ENCODE measurements at regions not wholly inside any gene's neighbourhood (a gene's known extent, or its start where the extent isn't known, plus 50 kb on each side); places are given as distances from the start of the nearest gene placed in this dataset.

DNA sequence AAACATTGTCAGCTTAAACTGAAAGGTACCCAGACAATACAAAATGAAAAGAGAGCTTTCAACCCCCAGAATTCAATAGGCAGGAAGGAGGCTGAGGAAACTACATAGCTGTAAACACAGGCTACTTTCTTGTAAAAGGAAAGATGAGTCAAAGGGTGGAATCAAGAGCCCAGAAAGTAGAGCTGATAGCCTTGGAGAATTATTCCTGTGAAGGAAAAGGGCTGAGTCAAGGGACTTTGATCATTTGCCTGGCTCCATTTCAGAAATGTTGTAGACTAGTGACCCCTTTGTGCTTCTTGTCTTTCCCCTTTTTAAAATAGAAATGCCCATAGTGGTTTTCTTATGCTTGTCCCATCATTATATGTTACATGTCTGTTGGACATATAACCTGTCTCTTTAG lies 597.6 kb downstream of the ADGRL2 start:
- TF ChIP-seq POLR2A (IDR thresholded peaks at IDR 0.05; ENCODE audit: low read depth, low read length) (no peak), POLR2AphosphoS5 (IDR thresholded peaks at IDR 0.05; ENCODE audit: low read depth, low read length) (no peak), TAF1 (IDR thresholded peaks at IDR 0.05; ENCODE audit: borderline replicate concordance, low read depth, low read length) (no peak)
- DNase-seq (ENCODE audit: insufficient read length) (no peak), FAIRE-seq (no peak)

DNA sequence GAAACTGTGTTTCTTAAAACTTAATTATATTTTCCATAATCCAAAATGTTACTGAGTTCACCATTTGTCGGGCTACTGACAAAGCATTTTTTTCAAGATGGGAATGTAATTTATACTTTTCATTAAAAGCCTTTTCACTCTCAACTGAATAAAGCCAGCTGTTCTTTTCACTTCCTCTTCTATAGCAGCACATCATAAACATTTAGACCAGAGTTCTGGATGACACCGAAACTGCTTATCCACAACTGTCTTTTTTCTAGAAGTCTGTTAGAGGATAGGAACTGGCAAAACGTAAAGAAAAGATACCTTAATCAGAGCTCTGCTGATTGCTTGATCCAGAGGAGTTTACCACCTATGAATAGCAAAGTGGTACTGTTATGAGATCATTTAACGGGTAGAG lies 594.7 kb downstream of the ADGRL2 start:
- no peak for FAIRE-seq
- no peak for DNase-seq (ENCODE audit: insufficient read length)
- no peak for TF ChIP-seq POLR2AphosphoS5 (IDR thresholded peaks at IDR 0.05; ENCODE audit: low read depth, low read length)
- no peak for TF ChIP-seq POLR2A (IDR thresholded peaks at IDR 0.05; ENCODE audit: low read depth, low read length)
- no peak for TF ChIP-seq TAF1 (IDR thresholded peaks at IDR 0.05; ENCODE audit: borderline replicate concordance, low read depth, low read length)

DNA sequence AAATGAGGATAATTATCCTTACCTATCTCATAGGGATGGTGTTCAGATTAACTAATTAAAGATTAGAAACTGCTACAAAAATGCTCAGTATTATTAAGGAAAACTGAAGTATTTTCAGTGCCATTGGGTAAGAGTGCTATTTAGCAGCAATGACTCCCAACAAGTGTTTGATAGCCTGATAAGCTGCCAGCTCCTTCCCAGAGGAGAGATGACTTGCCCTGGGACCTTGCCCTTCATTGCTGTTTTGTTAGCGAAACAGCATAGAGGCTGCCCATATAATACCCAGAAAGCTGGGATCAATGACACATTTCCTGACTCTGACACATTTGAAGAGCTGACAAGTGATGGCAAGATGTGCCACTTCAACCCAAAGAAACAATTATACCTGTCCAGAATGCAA lies 592.2 kb downstream of the ADGRL2 start:
- DNase-seq (ENCODE audit: insufficient read length) (no peak), FAIRE-seq (no peak)
- TF ChIP-seq TAF1 (IDR thresholded peaks at IDR 0.05; ENCODE audit: borderline replicate concordance, low read depth, low read length), result no peak
- TF ChIP-seq POLR2A (IDR thresholded peaks at IDR 0.05; ENCODE audit: low read depth, low read length), result no peak
- no peak for TF ChIP-seq POLR2AphosphoS5 (IDR thresholded peaks at IDR 0.05; ENCODE audit: low read depth, low read length)

DNA sequence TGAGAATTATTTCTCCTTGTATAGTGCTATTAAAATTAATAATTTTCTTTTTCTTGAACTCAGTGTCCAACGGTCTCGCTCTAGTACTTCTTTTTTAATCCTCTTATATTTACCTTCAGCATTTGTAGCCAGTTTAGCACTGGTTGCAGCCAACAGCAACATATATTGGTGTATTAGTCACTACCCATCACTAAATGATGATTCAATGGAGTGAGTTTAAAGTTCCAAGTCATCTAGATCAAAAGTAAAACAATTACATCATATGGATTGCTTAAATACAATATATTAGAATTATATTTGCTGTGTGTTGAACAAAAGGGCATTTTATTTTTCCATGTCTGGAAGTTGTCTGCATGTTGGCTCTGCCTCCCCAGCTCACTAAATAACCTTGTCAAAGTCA lies 591.8 kb downstream of the ADGRL2 start:
- TF ChIP-seq TAF1 (IDR thresholded peaks at IDR 0.05; ENCODE audit: borderline replicate concordance, low read depth, low read length) (no peak), POLR2AphosphoS5 (IDR thresholded peaks at IDR 0.05; ENCODE audit: low read depth, low read length) (no peak), POLR2A (IDR thresholded peaks at IDR 0.05; ENCODE audit: low read depth, low read length) (no peak)
- FAIRE-seq (no peak), DNase-seq (ENCODE audit: insufficient read length) (no peak)

DNA sequence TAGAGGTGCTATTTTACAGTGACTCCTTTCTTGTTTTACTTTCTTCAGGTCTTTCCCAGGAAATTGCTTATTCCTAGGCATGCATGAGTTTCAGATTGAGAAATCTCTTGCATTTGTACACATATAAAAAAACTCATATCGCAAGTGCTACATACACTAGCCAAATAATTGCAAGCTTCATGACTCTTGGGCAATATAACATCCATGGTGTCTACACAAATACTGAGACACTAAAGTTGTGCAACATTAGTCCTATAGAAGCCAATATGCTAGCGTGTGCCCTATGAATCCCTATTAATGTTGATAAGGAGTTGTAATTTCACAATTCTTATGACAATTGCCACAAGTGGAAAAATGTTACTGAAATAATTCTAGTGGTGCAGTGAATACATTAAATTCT lies 591.0 kb downstream of the ADGRL2 start:
- DNase-seq (ENCODE audit: insufficient read length) (no peak), FAIRE-seq (no peak)
- TF ChIP-seq POLR2A (IDR thresholded peaks at IDR 0.05; ENCODE audit: low read depth, low read length), result no peak
- TF ChIP-seq TAF1 (IDR thresholded peaks at IDR 0.05; ENCODE audit: borderline replicate concordance, low read depth, low read length), result no peak
- TF ChIP-seq POLR2AphosphoS5 (IDR thresholded peaks at IDR 0.05; ENCODE audit: low read depth, low read length), result no peak

DNA sequence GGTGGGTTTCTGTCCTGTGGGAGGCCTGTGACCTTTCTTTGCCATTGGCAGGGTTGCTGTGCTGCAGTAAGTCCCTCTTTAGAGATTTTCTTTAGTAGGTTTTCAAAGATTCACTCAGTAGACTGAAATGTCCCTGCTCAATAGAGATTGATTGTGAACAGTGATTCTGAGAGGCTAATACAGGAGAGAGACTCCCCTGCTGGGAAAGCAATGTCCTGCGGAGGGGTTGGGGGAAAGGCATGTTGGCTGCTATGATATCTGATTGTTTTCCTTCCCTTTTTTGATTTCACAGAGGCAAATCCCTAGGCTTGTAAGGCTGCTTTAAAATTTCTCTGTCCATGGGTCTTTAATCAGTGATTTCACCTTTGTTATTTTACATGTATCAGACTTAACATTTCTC lies 589.9 kb downstream of the ADGRL2 start:
- FAIRE-seq (no peak), DNase-seq (ENCODE audit: insufficient read length) (no peak)
- TF ChIP-seq POLR2AphosphoS5 (IDR thresholded peaks at IDR 0.05; ENCODE audit: low read depth, low read length) (no peak), TAF1 (IDR thresholded peaks at IDR 0.05; ENCODE audit: borderline replicate concordance, low read depth, low read length) (no peak), POLR2A (IDR thresholded peaks at IDR 0.05; ENCODE audit: low read depth, low read length) (no peak)

DNA sequence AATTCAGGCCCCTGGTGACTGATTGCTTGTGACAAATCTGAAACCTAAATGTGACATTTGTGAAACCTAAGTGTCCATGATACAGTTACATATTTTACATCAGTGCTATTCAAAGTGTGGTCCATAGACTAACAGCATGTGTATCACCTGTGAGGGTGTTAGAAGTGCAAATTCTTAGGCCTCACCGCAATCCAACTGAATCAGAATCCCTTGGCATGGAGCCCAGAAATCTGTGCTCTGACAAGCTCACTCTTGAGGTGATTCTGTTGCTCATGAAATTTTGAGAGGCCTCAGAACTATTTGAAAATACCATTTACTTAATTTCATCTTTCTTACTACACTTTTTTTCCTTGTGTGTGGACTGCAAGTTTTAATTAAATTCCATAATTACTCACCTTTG lies 587.9 kb downstream of the ADGRL2 start:
- no peak for FAIRE-seq
- TF ChIP-seq POLR2A (IDR thresholded peaks at IDR 0.05; ENCODE audit: low read depth, low read length) (no peak), POLR2AphosphoS5 (IDR thresholded peaks at IDR 0.05; ENCODE audit: low read depth, low read length) (no peak), TAF1 (IDR thresholded peaks at IDR 0.05; ENCODE audit: borderline replicate concordance, low read depth, low read length) (no peak)
- DNase-seq (ENCODE audit: insufficient read length), result no peak

DNA sequence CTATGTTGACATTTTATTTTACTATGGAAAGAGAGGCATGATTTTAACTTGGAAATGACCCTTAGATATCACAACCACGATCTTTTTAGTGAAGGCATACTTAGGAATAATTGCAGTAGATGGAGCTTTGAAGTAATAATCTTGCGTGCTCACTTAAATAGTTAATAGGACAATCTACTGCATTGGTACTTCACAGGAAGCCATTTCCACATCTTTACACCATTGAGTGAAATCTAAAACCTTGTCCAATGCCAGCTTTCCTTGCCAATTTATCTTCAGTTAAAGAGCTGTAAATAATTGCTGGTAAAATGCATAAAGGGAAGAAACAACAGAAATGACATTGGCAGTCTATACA lies 586.3 kb downstream of the ADGRL2 start:
- DNase-seq (ENCODE audit: insufficient read length) (no peak), FAIRE-seq (no peak)
- TF ChIP-seq TAF1 (IDR thresholded peaks at IDR 0.05; ENCODE audit: borderline replicate concordance, low read depth, low read length) (no peak), POLR2A (IDR thresholded peaks at IDR 0.05; ENCODE audit: low read depth, low read length) (no peak)

DNA sequence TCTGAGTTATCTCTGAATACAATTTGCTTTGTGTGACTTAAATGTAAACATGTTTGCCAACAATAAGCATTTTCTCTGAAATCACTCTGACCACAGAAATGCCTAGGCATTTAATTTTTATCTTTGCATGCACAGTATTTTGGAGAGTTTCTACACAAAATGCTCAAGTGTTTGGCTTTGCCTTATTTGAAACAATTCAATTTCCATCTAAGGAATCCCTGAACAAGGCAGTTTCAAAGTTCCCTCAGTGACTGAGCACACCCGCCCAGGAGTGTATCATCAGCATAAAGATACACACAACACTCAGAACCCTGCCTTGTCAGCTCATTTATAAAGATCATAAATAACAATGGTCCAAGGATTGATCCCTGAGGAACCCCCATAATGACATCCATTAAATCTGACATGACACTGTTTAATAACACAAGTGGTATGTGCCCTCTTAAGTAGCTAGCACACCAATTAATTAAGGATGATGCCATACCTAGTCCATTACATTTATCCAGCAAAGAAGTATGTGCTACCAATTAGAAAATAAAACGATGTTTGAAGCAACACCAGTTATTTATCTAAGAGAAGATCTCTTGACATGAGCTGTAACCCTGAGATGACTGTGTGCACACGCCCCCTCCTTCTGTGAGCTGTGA lies 585.8 kb downstream of the ADGRL2 start:
- no peak for TF ChIP-seq POLR2AphosphoS5 (IDR thresholded peaks at IDR 0.05; ENCODE audit: low read depth, low read length)
- TF ChIP-seq TAF1 (IDR thresholded peaks at IDR 0.05; ENCODE audit: borderline replicate concordance, low read depth, low read length), result no peak
- TF ChIP-seq POLR2A (IDR thresholded peaks at IDR 0.05; ENCODE audit: low read depth, low read length), result no peak
- FAIRE-seq, result no peak
- no peak for DNase-seq (ENCODE audit: insufficient read length)

DNA sequence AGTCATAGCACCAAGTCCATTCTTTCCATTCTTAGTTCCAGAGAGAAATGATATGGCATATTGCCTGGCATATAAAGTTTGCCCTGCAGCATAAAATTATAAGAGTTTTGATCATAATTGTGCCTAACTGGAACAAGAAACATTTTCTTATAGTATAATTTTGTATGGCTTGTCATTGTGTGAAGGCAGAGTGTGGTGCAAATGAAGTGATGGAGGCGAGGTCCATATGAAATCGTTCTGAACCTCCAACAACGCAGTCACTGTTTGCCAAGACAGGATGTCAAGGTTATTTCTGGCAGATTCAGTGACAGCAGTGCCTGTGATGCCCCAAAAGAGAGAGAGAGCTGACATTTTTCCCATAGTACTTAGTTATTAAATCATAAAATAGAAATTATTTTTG lies 584.0 kb downstream of the ADGRL2 start:
- DNase-seq (ENCODE audit: insufficient read length) (no peak), FAIRE-seq (no peak)
- no peak for TF ChIP-seq POLR2AphosphoS5 (IDR thresholded peaks at IDR 0.05; ENCODE audit: low read depth, low read length)

DNA sequence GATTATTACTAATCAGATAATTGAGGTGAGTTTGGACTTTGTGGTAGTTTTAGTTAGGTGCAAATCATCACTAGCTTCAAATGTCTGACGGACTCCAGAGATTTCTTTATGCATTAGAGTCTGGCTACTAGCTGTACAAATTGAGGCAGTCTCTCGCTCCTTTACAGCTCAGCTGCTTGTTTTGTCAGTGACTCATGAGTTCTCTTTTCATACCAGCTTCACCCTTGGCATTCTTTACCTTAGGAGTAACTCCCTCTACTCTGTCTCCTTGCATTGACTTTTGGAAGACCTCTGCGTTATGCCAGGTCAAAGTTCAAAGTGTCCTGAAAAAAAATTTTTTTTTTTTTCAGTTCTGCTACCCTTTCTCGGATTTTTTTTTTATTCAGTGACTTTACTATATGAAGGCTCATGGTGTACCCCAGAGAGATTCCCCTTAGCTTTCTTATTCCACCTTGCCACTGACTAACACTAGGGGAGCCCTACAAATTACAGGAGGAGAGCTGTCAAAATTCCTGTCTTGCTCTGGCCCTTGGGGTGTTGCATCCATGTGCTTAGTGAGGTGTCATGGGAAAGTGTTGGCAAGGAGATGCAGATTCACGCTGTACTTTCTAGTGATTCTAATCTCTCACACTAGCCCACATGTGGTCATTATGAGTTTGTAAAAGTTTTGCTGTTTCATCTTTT lies 576.6 kb downstream of the ADGRL2 start:
- TF ChIP-seq TAF1 (IDR thresholded peaks at IDR 0.05; ENCODE audit: borderline replicate concordance, low read depth, low read length) (no peak), POLR2A (IDR thresholded peaks at IDR 0.05; ENCODE audit: low read depth, low read length) (no peak)
- DNase-seq (ENCODE audit: insufficient read length) (no peak), FAIRE-seq (no peak)

DNA sequence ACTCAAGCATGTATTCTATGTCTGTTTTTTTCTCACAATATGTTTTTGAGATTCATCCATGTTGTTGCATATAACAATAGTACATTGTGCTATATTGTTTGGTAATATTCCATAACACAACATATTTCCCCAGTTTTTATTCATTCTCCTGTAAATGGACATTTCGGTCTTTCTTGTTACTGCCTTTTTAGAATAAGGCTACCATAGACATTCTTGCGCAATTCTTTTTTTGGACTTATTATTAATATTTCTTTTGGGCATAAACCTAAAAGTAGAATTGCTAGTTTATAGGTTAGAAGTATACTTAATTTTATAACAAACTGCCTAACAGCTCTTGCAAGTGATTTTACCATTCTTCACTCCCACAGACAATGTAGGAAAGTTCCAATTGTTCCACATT lies 573.0 kb downstream of the ADGRL2 start:
- no peak for TF ChIP-seq POLR2A (IDR thresholded peaks at IDR 0.05; ENCODE audit: low read depth, low read length)
- no peak for TF ChIP-seq TAF1 (IDR thresholded peaks at IDR 0.05; ENCODE audit: borderline replicate concordance, low read depth, low read length)
- no peak for TF ChIP-seq POLR2AphosphoS5 (IDR thresholded peaks at IDR 0.05; ENCODE audit: low read depth, low read length)
- no peak for FAIRE-seq

More for the DNA sequence above, 573.0 kb downstream of the ADGRL2 start:
- no peak for DNase-seq (ENCODE audit: insufficient read length)
